Caco-2 (cell line): ENCODE measurements at regions not wholly inside any gene's neighbourhood (a gene's known extent, or its start where the extent isn't known, plus 50 kb on each side); places are given as distances from the start of the nearest gene placed in this dataset.

Experiments
- BruUV-seq: library from RNA; stranded (reverse); fragments of 400-500 nt; replicated peaks from 2 replicates; lab custom pipeline; 2021; lab: Mats Ljungman, UMichigan
- CTCF ChIA-PET: fragments of 300-600 bp; sonication (Branson Sonifier 250); formaldehyde crosslinking; loops from one replicate; lab custom pipeline; 2022; ENCODE audit warnings: antibody characterized with exemption; lab: Charles Lee
- POLR2A ChIA-PET: fragments of 300-600 bp; sonication (Branson Sonifier 250); formaldehyde crosslinking; loops from one replicate; lab custom pipeline; 2022; ENCODE audit warnings: antibody characterized with exemption; lab: Charles Lee
- DNase-seq, 2 experiments: peaks; one replicate each; pipeline versions ENCODE4 v3.0.0 to v3.0.0-alpha.2; 2020 to 2022
- H3K27me3 ChIP-seq: replicated peaks from 2 replicates; pipeline ENCODE4 v1.6.0; 2011; ENCODE audit warnings: low read length; ENCODE audit not compliant: control insufficient read depth, insufficient read depth
- H3K36me3 ChIP-seq: 2 replicates; pipeline ENCODE4 v1.5.1; 2011; ENCODE audit warnings: low read length; ENCODE audit not compliant: control insufficient read depth, insufficient read depth
- H3K4me1 ChIP-seq: fragments of 250-450 bp; sonication (Bioruptor Pico); 2 replicates; pipeline ENCODE4 v1.5.1; 2020; ENCODE audit warnings: mild to moderate bottlenecking
- H3K4me3 ChIP-seq: 2 replicates; pipeline ENCODE4 v1.5.1; 2011; ENCODE audit warnings: low read depth, mild to moderate bottlenecking, control low read depth, low read length
- H3K9me3 ChIP-seq: fragments of 250-450 bp; sonication (Bioruptor Pico); 2 replicates; pipeline ENCODE4 v1.5.1; 2020; ENCODE audit warnings: mild to moderate bottlenecking, moderate library complexity
- H3K27ac Mint-ChIP-seq: one replicate; pipeline ENCODE4 v1.8.0; 2022; ENCODE audit warnings: mixed read lengths; ENCODE audit not compliant: unreplicated experiment
- H3K27me3 Mint-ChIP-seq: one replicate; pipeline ENCODE4 v1.8.0; 2022; ENCODE audit warnings: mixed read lengths; ENCODE audit not compliant: insufficient read depth, unreplicated experiment
- H3K36me3 Mint-ChIP-seq: one replicate; pipeline ENCODE4 v1.8.0; 2022; ENCODE audit warnings: mild to moderate bottlenecking, mixed read lengths; ENCODE audit not compliant: insufficient read depth, unreplicated experiment
- H3K4me1 Mint-ChIP-seq: one replicate; pipeline ENCODE4 v1.8.0; 2022; ENCODE audit warnings: low read depth, mixed read lengths; ENCODE audit not compliant: unreplicated experiment
- H3K4me3 Mint-ChIP-seq: one replicate; pipeline ENCODE4 v1.8.0; 2022; ENCODE audit warnings: mild to moderate bottlenecking, moderate library complexity, mixed read lengths; ENCODE audit not compliant: unreplicated experiment
- H3K9me3 Mint-ChIP-seq: one replicate; pipeline ENCODE4 v1.8.0; 2022; ENCODE audit warnings: mixed read lengths; ENCODE audit not compliant: unreplicated experiment
- CTCF ChIP-seq, 2 experiments: fragments of 200-600 bp in 1 of 2; IDR thresholded peaks; 1 replicate in 1 of 2; 2 replicates in 1 of 2; pipeline versions ENCODE4 v1.5.1 to v1.8.0; 2011 to 2022; ENCODE audit warnings: antibody characterized with exemption in 1 of 2, control low read depth in 1 of 2, inconsistent platforms in 1 of 2, low read depth in 1 of 2, low read length in 1 of 2, mild to moderate bottlenecking in 1 of 2, moderate library complexity in 1 of 2; ENCODE audit not compliant: insufficient read depth in 1 of 2, severe bottlenecking in 1 of 2, unreplicated experiment in 1 of 2
- intact Hi-C: fragments of 100-400 bp; cut with micrococcal nuclease; formaldehyde crosslinking; loops from one replicate; pipeline ENCODE4 v1.10.0; 2022; ENCODE audit not compliant: unreplicated experiment

- no peaks in the 10 kb centered on the region for H3K9me3 ChIP-seq
- BruUV-seq = no TSS peak
- Mint-ChIP-seq H3K27me3 (no peaks in the 10 kb centered on the region), H3K27ac (no peak overlapping the region), H3K4me1 (no peaks in the 10 kb centered on the region), H3K4me3 (no peak overlapping the region), H3K9me3 (no peaks in the 10 kb centered on the region), H3K36me3 (no peaks in the 10 kb centered on the region)
- TF ChIP-seq CTCF (IDR thresholded peaks at IDR 0.05; ENCODE audit: insufficient read depth in 1 of 2, low read depth in 1 of 2, low read length in 1 of 2, severe bottlenecking in 1 of 2, unreplicated experiment in 1 of 2) = no peak
- CTCF ChIA-PET = no interaction called here
- H3K27me3 ChIP-seq = no peaks in the 10 kb centered on the region
- intact Hi-C loops = no loop called here
- H3K4me1 ChIP-seq = no peaks in the 10 kb centered on the region
- no peak for DNase-seq
- no peak overlapping the region for H3K4me3 ChIP-seq
- POLR2A ChIA-PET = no interaction called here
- no peaks in the 10 kb centered on the region for H3K36me3 ChIP-seq
Observed at GRCh38 chr12:73221836-73222235, 949.7 kb downstream of the TRHDE start.

GRCh38 chr12:73225371-73225937, 953.3 kb downstream of the TRHDE start:
- Histone ChIP-seq H3K4me1 (no peaks in the 10 kb centered on the region), H3K9me3 (no peaks in the 10 kb centered on the region), H3K36me3 (no peaks in the 10 kb centered on the region), H3K27me3 (no peaks in the 10 kb centered on the region), H3K4me3 (no peak overlapping the region)
- CTCF ChIA-PET = no interaction called here
- no TSS peak for BruUV-seq
- Mint-ChIP-seq H3K27me3 (no peaks in the 10 kb centered on the region), H3K4me1 (no peaks in the 10 kb centered on the region), H3K27ac (no peak overlapping the region), H3K4me3 (no peak overlapping the region), H3K36me3 (no peaks in the 10 kb centered on the region), H3K9me3 (no peaks in the 10 kb centered on the region)
- no peak for TF ChIP-seq CTCF (IDR thresholded peaks at IDR 0.05; ENCODE audit: insufficient read depth in 1 of 2, low read depth in 1 of 2, low read length in 1 of 2, severe bottlenecking in 1 of 2, unreplicated experiment in 1 of 2)
- intact Hi-C loops = no loop called here
- no peak for DNase-seq
- POLR2A ChIA-PET = no interaction called here

GRCh38 chr12:73225941-73226340, 953.8 kb downstream of the TRHDE start:
- H3K4me3 Mint-ChIP-seq = no peak overlapping the region
- Histone ChIP-seq H3K36me3 (no peaks in the 10 kb centered on the region), H3K9me3 (no peaks in the 10 kb centered on the region), H3K4me1 (no peaks in the 10 kb centered on the region), H3K27me3 (no peaks in the 10 kb centered on the region), H3K4me3 (no peak overlapping the region)
- no peaks in the 10 kb centered on the region for H3K27me3 Mint-ChIP-seq
- no peaks in the 10 kb centered on the region for H3K9me3 Mint-ChIP-seq
- ChIA-PET POLR2A (no interaction called here), CTCF (no interaction called here)
- intact Hi-C loops = no loop called here
- no peaks in the 10 kb centered on the region for H3K4me1 Mint-ChIP-seq
- no peak overlapping the region for H3K27ac Mint-ChIP-seq
- BruUV-seq = no TSS peak
- DNase-seq = no peak
- TF ChIP-seq CTCF (IDR thresholded peaks at IDR 0.05; ENCODE audit: insufficient read depth in 1 of 2, low read depth in 1 of 2, low read length in 1 of 2, severe bottlenecking in 1 of 2, unreplicated experiment in 1 of 2) = no peak
- no peaks in the 10 kb centered on the region for H3K36me3 Mint-ChIP-seq
